GM15510 (cell line): ENCODE measurements at regions not wholly inside any gene's neighbourhood (a gene's known extent, or its start where the extent isn't known, plus 50 kb on each side); places are given as distances from the start of the nearest gene placed in this dataset.

Experiments used
- POLR2A ChIP-seq: IDR thresholded peaks from 3 replicates; pipeline ENCODE4 v1.6.1; 2011; ENCODE audit warnings: borderline replicate concordance; ENCODE audit not compliant: insufficient read length; ENCODE audit errors: extremely low read depth

DNA sequence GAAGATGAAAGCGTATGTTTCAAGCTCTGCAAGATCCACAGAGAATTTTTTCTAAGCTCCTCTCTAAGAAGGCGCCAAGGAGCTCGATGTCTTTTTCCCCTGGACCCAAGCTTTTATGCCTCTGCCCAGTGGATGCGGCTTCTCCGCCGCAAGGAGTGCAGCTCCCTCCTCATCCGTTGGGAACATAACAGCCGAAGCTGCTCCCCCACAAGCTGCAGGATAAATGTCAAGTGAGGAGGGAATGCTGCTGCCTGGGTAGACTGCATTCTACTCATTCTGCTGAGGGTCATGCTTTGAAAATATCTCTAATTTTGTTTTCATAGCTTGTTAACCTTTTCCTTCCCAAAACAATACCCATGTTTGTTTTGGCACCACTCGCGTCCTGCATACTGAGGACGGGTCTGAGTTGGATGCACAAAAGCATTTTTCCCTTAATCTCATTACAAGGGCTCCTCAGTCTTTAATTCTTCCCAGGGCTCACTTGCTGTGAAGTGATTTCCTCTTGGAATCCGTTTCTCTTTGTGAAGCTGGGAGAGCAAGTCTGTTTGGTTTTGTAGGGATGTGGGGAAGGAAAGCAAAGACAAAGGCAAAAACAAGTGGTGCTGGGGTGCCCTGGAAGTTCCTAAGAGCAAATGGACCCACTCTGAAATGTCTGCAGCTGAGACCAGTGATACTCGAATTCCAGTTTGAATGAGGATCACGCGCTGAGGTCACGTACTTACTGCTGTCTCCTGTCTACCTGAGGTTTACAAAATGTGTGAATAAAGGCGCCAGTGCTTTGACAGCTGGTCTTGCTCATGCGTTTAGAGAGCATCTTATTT is 134.0 kb upstream of the IRF2BP2 start:
- no peak for TF ChIP-seq POLR2A

DNA sequence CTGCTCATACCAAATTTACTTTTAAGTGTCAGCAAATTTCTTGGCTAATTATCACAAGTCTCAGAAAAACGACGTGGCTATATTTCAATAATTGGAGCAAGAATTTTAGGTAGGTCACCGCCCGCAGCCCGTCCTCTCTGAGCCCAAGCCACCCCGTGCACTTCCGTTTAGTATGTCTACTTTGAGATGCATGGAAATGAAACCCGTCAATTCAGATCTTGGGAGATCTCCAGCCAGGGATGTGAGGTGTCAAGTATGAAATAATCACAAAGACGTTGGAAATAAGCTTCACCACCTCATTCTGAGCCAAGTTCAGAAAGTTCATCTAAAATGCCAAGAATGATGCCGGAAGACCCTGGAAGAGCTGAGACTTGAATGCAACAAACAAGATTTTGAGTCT is 132.6 kb upstream of the IRF2BP2 start:
- TF ChIP-seq POLR2A: no peak

DNA sequence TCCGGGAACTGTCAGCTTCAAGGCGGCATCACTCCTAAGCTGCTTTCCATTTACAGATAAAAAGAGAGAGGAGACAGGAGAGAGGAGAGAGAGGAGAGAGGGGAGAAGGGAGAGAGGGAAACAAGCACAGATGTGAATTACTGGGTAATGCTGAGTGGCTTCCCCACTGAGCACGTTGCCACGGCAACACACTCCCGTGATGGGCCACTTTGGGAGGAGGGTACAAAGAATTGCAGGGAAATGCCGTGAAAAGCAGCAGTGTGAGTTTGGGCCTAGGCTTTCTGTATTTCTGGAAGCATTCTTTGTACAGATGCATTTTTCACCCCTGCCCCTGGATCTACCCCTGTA is 128.0 kb upstream of the IRF2BP2 start:
- TF ChIP-seq POLR2A: no peak

DNA sequence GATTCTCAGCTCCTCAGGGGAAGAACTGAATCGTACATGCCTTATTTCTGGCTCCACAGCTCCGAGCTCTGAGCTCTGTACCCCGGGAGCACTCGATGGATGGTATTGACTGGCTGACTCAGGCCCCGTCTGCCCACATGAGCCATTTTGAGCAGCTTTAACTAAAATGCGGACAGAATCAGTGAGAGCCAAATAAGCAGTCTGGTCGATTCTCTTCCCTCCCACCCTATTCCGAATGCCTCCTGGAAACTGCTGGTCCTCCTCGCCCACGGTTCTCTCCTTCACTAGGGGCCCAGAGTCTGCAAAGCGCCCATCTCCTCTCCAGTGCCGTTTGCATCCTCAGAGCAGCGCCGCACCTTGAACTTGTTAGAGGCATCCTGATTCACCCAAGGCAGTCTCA is 125.9 kb upstream of the IRF2BP2 start:
- TF ChIP-seq POLR2A: no peak

DNA sequence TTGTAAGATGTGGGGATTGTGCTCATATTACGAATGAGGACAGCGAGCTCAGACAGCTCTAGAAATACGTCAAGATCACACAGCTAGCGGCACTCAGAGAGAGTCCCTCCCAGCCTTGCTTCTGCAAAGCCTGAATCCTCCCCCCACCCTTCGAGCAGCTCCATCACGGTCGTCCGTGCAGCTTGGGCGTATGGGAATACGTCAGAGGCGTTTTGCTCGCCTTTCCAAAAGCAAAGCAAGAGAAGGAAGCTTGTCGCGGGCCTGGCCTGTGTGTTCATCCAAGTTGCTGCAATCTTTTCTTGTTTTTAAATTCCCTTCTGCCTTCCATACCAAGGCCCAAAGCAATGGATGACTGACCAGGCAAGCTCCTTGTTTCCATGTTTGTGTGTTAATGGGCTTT is 125.5 kb upstream of the IRF2BP2 start:
- TF ChIP-seq POLR2A: no peak

DNA sequence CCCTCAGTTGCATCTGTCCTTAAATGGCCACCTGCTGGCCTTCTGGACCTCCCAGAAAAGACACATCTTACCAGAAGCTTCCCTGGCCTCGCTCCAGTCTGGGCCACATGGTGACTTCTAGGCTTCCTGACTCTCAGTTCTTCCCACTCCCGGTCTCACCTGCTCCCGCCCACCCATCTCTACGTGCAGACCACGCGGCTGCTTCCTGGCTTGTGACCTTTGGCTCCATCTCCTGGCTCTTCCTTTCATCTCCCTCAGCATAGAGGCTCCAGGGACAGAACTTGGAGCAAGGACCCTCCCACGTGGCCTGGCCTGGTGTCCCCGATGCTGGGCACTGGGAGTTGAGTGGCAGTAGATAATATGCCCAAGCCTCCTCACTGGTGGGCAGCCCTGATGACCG is 124.9 kb upstream of the IRF2BP2 start:
- TF ChIP-seq POLR2A: no peak

DNA sequence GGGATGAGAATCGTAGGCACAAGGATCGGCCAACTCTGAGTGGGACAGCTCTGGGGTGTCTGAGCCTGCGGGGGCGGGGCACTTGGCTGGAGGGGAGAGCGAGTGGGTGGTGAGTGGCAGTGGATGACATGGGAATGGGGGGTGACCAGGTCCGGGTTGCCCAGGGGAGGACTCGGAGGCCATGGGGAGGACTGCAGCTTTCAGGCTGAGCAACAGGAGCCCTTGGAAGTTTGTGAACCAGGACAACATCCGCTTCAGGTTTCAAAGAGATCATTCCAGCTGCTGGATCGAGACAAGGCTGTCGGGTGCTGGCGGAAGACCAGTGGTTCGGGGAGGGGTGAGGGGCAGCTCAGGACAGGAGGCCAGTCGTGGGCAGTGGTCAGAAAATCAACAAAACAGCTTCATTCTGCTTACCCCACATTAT is 124.4 kb upstream of the IRF2BP2 start:
- TF ChIP-seq POLR2A: no peak

DNA sequence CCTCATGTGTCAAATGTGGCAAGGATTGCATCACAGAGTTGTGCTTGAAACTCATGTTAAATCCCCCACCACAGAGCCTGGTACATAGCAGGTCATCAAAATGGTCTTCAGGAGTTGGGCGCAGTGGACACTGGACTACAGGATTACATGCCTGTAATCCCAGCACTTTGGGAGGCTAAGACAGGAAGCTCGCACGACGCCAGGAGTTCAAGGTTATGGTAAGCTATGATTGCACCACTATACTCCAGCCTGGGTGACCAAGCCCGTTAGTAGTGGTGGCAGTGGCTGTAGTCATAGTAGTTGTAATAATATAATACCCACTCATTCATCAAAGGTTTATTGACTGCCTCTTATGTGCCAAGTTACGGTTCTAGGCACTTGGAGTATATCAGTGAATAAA is 123.4 kb upstream of the IRF2BP2 start:
- TF ChIP-seq POLR2A: no peak

DNA sequence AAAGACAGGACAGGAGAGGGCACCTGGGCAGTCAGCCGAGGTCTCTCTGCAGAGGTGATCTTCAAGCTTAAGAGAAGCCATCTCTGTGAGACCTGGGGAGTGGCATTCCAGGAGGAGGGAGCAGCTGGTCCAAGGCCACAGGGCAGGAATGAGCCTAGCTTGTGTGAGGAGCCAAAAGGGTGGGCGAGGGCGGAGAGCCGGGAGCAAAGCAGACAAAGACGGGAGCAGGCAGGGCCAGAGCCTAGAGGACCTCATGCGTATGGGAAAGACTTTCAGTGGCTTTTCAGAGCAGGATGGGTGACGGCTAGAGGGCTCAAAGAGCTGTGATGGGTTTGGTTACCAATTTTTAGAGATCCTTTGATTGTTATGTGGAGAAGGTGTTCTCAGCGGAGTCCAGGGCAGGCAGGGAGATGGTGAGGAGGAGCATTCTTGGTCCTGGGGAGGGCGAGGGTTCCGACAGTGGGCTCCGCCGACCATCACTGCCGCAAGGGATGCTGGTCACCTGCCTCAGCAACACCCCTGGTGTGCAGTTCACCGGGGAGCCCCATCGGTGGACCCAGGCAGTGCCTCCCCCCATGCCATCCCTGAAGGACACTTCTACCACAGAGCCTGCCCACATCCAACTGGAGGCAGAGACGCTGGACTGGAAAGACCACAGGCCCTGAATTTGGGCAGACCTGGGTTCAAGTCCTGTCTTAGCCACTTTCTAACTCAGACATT is 122.9 kb upstream of the IRF2BP2 start:
- TF ChIP-seq POLR2A: no peak

DNA sequence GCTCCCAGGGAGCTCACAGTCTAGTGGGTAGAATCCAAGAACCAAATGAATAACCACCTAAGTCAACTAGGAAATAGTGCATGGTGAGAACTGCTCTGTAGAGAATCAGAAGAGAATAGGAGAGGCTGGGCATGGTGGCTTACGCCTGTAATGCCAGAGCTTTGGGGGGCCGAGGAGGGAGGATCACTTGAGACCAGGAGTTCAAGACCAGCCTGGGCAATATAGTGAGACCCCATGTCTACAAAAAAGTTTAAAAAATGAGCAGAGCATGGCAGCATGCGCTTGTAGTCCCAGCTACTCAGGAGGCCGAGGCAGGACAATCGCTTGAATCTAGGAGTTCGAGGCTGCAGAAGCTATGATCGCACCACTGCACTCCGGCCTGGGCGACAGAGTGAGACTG is 122.3 kb upstream of the IRF2BP2 start:
- TF ChIP-seq POLR2A: no peak

DNA sequence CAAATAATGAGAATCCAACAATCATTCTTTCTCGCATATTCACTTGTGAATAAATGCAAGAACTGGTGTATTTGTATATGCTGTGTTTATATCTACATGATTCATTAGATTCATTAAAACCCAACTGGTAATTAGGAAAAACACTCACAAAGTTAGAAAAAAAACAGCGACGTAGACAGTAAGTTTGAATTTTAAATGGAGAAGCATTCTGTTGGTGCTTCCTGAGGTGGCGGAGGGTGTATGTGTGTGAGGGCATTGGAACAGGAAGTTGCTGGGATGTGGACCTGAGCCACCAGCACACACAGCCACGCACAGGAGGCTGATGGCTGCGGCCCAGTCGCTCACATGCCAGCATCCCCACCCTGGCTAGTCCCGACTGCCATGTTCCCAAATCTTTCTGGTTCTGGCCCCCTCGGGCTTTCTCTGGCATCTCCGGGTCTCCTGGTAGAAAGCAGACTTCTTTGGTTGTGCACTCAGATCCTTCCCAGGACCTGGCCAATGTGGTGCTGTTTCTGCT is 121.6 kb upstream of the IRF2BP2 start:
- no peak for TF ChIP-seq POLR2A

DNA sequence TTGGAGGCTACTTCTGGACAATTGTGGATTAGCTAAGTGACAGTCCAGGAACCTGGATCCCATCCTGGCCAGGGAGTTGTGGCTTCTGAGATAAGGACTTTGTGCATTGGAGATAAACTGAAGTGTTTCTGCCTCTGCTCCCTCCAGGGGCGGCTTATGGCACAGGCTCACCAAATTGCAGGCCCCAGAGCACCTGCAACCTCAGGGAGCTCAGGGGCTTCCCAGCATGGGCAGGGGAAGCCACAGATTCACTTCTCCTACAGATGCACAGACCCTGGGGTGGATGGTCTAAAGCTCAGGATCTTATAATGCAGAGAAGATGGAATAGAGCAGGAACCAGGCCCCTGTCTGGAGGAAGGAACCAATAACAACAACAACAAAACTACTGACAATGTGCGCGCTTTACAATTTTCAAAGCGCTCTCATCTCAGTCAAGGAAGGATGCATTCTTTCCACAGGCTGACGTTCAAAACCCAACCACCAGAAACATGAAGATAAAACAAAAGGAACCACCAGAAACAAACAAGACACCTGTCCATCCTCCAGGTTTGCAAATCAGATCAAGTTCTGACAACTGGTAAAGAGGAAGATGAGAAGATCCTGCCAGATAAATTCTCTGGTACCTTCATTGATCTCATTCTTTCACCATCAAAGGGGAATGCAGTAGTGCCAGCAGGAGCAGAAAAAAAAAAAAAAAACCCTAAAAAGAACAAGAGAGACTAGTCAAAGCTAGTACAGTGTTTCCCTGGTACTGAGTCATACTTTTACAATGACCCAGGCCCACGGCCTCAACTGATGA is 121.0 kb upstream of the IRF2BP2 start:
- TF ChIP-seq POLR2A: no peak

DNA sequence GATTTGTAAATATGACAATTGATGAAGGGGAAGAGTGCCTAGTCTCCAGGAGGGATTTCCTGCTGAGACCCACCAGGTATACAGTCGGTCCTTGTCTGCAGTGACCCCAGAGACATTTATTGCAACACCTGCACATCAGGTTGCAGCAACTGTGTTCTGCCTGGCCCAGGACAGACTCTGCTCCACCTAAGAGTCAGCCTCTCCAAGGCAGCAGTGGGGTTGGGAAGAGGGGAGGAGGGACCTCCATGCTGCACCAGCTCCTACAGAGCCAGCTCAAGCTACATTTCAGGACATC is 120.4 kb upstream of the IRF2BP2 start:
- TF ChIP-seq POLR2A: no peak

DNA sequence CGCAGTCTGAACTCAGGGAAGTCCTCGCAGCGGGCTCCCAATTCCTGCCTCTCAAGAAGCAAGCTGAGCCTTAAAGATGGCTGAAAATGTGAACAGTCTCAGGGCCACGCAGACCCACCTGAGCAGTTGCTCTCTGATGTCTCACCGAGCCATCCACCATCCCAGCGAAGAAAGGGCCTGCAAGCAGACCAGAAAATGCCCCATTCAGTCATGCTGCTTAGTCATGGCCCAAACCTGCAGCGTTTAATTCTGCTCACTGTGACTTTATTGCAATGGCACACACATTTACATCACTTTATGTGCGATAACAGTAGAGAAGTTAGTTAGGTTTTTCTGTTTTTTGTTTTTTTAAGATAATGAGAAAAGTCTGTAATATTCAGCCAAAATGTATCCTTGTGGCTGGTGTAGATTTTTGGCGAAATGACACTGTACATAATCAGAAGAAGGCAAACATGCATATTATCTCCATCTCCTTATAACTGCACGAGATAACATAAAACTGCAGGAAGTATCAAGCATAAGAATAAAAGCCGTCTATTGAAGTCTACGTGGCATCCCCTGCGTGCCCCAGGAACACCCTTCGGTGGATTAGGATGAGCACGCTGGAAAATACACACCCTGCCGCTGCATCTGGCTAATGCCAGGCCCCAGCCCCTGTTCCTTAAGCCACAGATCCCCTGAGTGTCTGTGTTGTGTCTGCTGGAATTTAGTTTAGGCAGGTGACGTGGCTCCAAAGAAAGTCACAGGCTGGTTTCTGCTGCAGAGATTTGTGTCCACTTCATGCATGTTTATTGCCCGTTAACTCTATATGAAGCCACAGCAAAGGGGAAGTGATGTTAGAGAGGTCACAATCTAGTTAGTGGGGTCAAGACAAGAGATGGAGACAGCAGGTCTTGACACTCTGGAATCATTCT is 119.8 kb upstream of the IRF2BP2 start:
- no peak for TF ChIP-seq POLR2A
